Activated CD4-positive, alpha-beta memory T cell treated with anti-CD3 and anti-CD28 coated beads, Interleukin-2, amount 10 ng/mL, durations not matched to agents 7 days and 5 days (primary cell): ENCODE measurements at regions not wholly inside any gene's neighbourhood (a gene's known extent, or its start where the extent isn't known, plus 50 kb on each side); places are given as distances from the start of the nearest gene placed in this dataset.
"Not testable (repeated sequence)": the region's sequence is repeated elsewhere in the genome, so short reads cannot be mapped to it uniquely, and the experiment has no call there.

Experiments
- CTCF ChIA-PET: fragments of 350-600 bp; sonication (Branson Sonifier 250); formaldehyde crosslinking; loops from one replicate; lab custom pipeline; 2021; ENCODE audit warnings: antibody characterized with exemption, inconsistent platforms; lab: Charles Lee
- POLR2A ChIA-PET: fragments of 350-600 bp; sonication (Branson Sonifier 250); formaldehyde crosslinking; loops from one replicate; lab custom pipeline; 2021; ENCODE audit warnings: antibody characterized with exemption; lab: Charles Lee
- DNase-seq: peaks from one replicate; pipeline ENCODE4 v3.0.0-alpha.2; 2020
- H3K27ac Mint-ChIP-seq: one replicate; pipeline ENCODE4 v1.8.0; 2021; ENCODE audit warnings: mild to moderate bottlenecking, mixed read lengths
- H3K27me3 Mint-ChIP-seq: one replicate; pipeline ENCODE4 v1.8.0; 2021; ENCODE audit warnings: mixed read lengths
- H3K36me3 Mint-ChIP-seq: one replicate; pipeline ENCODE4 v1.8.0; 2021; ENCODE audit warnings: low read depth, mixed read lengths
- H3K4me1 Mint-ChIP-seq: one replicate; pipeline ENCODE4 v1.8.0; 2021; ENCODE audit warnings: mixed read lengths
- H3K4me3 Mint-ChIP-seq: one replicate; pipeline ENCODE4 v1.8.0; 2021; ENCODE audit warnings: mild to moderate bottlenecking, mixed read lengths
- H3K9me3 Mint-ChIP-seq: one replicate; pipeline ENCODE4 v1.8.0; 2021; ENCODE audit warnings: mixed read lengths

DNA sequence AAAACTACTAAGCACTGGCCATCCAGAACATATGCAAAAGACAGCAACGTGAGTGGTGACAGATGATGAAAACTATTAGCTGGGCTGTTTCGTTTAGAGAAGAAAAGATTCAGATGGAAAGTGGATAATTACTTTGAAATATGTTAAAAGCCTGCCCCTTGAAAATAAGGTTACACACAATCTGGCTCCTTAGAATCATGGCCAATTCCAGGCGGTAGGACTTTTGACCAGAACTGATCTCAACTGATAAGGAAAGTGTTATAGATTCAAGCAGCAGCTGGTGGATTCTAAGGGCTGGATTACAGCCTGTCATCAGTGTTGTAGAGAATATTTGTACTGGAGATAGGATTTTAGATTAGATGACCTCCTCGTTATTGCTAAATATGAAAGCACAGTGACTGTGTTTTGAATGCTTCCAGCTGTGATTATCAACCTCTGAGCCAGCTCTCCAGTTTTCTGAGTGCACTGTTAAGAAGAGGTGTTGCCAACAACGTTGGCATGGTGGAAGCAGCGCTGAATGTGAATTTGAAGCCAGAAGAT is 75.1 kb downstream of the KBTBD2 start:
- H3K36me3 Mint-ChIP-seq, H3K27ac Mint-ChIP-seq, POLR2A ChIA-PET, H3K9me3 Mint-ChIP-seq, DNase-seq, H3K27me3 Mint-ChIP-seq, H3K4me1 Mint-ChIP-seq, H3K4me3 Mint-ChIP-seq: not testable (repeated sequence)
- CTCF ChIA-PET, result interaction anchor here (1.0 kb wide), 1 partner anchor 30 kb away, joined by 3 read pairs; no protein-coding TSS in a partner anchor

DNA sequence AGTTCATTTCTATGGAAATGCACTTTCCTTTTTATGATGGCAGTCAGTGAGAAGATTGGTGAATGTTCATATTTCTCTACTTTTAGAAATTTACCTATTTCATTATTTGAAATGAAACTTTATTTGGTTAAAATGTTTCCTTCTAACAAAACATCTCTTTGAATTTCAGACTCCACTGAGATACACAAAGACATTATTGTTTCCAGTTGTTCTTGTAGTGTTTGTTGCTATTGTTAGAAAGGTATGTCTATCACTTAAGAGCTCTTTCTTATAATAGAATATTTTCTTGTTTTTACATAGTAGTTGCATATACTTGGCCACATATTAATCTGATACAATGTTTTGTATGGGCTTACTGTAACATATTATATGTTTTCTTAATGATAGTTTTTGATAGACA is 76.8 kb downstream of the KBTBD2 start:
- DNase-seq, H3K9me3 Mint-ChIP-seq, H3K4me1 Mint-ChIP-seq, CTCF ChIA-PET, H3K27ac Mint-ChIP-seq, POLR2A ChIA-PET, H3K36me3 Mint-ChIP-seq, H3K27me3 Mint-ChIP-seq, H3K4me3 Mint-ChIP-seq: not testable (repeated sequence)

- Mint-ChIP-seq H3K9me3 (no peaks in the 10 kb centered on the region), H3K27ac (no peak overlapping the region), H3K4me1 (no peaks in the 10 kb centered on the region), H3K36me3 (no peaks in the 10 kb centered on the region), H3K4me3 (no peak overlapping the region), H3K27me3 (peaks cover 3% of the 10 kb centered on the region)
- ChIA-PET POLR2A (no interaction called here), CTCF (no interaction called here)
- DNase-seq, result no peak
Measured at GRCh38 chr7:32809871-32810270, 81.7 kb downstream of the KBTBD2 start.

DNA sequence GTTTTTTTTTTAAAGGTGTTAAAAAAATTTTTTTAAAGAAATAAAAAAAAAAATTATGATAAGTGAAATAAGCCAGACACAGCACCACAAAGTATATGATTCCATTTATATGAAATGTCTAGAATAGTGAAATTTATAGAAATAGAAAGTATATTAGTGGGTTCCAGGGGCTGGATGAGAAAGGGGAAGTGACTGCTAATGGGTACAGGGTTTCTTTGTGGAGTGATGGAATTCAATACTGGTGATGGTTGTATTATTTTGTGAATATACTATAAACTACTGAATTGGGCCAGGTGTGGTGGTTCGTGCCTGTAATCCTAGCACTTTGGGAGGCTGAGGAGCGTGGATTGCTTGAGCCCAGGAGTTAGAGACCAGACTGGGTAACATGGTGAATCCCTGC is 82.2 kb downstream of the KBTBD2 start:
- no peaks in the 10 kb centered on the region for H3K4me1 Mint-ChIP-seq
- ChIA-PET CTCF (no interaction called here), POLR2A (no interaction called here)
- peaks cover 3% of the 10 kb centered on the region for H3K27me3 Mint-ChIP-seq
- no peak for DNase-seq
- H3K9me3 Mint-ChIP-seq, result no peaks in the 10 kb centered on the region
- no peak overlapping the region for H3K4me3 Mint-ChIP-seq
- no peak overlapping the region for H3K27ac Mint-ChIP-seq
- H3K36me3 Mint-ChIP-seq, result no peaks in the 10 kb centered on the region

DNA sequence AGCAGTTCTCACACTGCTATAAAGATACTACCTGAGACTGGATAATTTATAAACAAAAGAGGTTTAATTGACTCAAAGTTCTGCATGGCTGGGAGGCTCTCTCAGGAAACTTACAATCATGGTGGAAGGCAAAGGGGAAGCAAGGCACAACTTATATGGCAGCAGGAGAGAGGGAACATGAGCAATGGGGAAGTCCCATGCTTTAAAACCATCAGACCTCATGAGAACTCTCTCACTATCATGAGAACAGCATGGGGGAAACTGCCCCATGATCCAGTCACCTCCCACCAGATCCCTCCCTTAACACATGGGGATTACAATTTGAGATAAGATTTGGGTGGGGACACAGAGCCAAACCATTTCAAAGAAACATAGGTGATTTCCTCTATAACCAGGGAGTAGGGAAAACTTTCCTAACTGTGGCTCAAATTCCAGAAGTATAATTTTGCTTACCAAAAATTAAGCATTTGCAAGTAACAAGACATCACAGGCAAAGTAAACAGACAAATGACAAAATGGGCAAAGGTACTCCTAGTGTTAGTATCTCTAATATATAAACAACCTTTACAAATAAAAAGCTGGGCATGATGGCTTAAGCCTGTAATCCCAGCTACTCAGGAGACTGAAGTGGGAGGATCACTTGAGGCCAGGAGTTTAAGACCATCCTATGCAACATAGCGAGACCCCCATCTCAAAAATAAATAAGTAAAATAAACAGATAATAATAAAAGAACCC is 88.0 kb downstream of the KBTBD2 start:
- no peak overlapping the region for H3K4me3 Mint-ChIP-seq
- DNase-seq, result no peak
- CTCF ChIA-PET, result interaction anchor here (0.6 kb wide), 1 partner anchor 140 kb away, joined by 3 read pairs; no protein-coding TSS in a partner anchor
- H3K27me3 Mint-ChIP-seq, result no peaks in the 10 kb centered on the region
- POLR2A ChIA-PET, result no interaction called here
- no peak overlapping the region for H3K27ac Mint-ChIP-seq
- H3K36me3 Mint-ChIP-seq, result peaks cover 5% of the 10 kb centered on the region
- no peaks in the 10 kb centered on the region for H3K4me1 Mint-ChIP-seq
- peaks cover 11% of the 10 kb centered on the region for H3K9me3 Mint-ChIP-seq

DNA sequence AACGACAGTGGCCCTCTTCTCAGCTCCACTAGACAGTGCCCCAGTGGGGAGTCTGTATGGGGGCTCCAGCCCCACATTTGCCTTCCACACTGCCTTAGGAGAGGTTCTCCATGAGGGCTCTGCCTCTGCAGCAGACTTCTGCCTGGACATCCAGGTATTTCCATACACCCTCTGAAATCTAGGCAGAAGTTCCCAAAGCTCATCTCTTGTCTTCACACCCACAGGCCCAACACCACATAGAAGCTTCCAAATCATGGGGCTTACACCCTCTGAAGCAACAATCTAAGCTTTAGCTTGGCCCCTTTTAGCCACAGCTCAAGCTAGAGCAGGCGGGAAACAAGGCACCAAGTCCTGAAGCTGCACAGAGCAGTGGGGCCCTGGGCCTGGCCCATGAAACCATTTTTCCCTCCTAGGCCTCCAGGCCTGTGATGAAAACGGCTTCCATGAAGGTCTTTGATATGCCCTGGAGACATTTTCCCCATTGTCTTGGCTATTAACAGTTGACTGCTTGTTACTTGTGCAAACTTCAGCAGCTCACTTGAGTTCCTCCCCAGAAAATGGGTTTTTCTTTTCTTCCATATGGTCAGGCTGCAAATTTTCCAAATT is 89.2 kb downstream of the KBTBD2 start:
- DNase-seq, result no peak
- ChIA-PET CTCF (interaction anchor here (3.3 kb wide), 1 partner anchor 306 kb away, joined by 29 read pairs; the partner anchor contains the start of gene RP9), POLR2A (interaction anchor here (0.5 kb wide), 1 partner anchor 87 kb away, joined by 3 read pairs; no protein-coding TSS in a partner anchor)
- Mint-ChIP-seq H3K27me3 (peaks cover 4% of the 10 kb centered on the region), H3K4me3 (no peak overlapping the region), H3K36me3 (peaks cover 5% of the 10 kb centered on the region), H3K27ac (no peak overlapping the region), H3K9me3 (peaks cover 11% of the 10 kb centered on the region), H3K4me1 (no peaks in the 10 kb centered on the region)

DNA sequence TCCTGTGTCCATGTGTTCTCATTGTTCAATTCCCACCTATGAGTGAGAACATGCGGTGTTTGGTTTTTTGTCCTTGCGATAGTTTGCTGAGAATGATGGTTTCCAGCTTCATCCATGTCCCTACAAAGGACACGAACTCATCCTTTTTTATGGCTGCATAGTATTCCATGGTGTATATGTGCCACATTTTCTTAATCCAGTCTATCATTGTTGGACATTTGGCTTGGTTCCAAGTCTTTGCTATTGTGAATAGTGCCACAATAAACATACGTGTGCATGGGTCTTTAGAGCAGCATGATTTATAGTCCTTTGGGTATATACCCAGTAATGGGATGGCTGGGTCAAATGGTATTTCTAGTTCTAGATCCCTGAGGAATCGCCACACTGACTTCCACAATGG is 98.5 kb downstream of the KBTBD2 start:
- CTCF ChIA-PET, POLR2A ChIA-PET, DNase-seq: not testable (repeated sequence)

GRCh38 chr7:32790766-32791430 is 100.7 kb downstream of the KBTBD2 start:
- H3K27me3 Mint-ChIP-seq, H3K36me3 Mint-ChIP-seq, CTCF ChIA-PET, POLR2A ChIA-PET, DNase-seq, H3K4me3 Mint-ChIP-seq, H3K4me1 Mint-ChIP-seq, H3K27ac Mint-ChIP-seq, H3K9me3 Mint-ChIP-seq: not testable (repeated sequence)

More for the DNA sequence above, 98.5 kb downstream of the KBTBD2 start:
- not testable (repeated sequence) for H3K27ac Mint-ChIP-seq, H3K36me3 Mint-ChIP-seq, H3K4me3 Mint-ChIP-seq, H3K27me3 Mint-ChIP-seq, H3K9me3 Mint-ChIP-seq, H3K4me1 Mint-ChIP-seq

DNA sequence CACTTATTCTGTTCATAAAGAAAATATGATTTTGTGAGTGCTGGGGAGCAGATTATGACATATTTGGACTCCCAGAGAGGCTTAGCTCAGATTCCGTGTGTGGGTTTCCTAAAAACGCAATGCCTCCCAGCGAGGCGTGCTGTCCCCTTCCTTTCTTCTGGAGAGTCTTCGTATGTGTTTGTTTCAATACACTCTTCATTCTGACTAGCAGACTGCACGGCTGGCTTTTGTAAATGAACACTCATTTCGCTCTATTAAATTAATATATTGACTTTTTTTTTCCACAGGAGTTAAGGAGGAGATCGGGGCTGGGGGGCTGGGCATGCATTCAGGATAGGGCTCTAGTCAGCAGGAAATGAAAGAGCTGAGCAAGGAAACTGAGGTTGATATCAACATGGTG is 102.3 kb downstream of the KBTBD2 start:
- POLR2A ChIA-PET, result not testable (repeated sequence)

DNA sequence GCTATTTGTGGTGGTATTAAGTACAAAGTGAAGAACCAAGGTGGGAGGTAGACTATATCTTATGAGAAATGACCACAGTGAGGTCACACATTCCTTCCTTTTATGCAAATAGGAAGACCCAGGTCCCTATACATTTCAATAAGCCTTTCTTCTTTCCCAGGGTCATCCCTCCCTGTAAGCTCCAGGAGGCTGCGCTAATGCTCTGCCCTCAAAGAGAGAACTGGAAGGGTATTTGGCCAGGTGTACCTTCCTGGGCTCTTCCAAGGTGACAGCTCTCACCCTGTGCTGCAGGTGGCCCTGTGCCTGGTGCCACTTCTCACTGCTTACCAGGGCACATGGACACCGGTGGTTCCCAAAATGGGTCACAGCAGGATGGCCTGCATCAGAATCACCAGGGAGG is 103.4 kb downstream of the KBTBD2 start:
- H3K4me3 Mint-ChIP-seq, H3K4me1 Mint-ChIP-seq, H3K27ac Mint-ChIP-seq, H3K9me3 Mint-ChIP-seq, DNase-seq, POLR2A ChIA-PET, H3K27me3 Mint-ChIP-seq, CTCF ChIA-PET, H3K36me3 Mint-ChIP-seq: not testable (repeated sequence)

More for the DNA sequence above, 102.3 kb downstream of the KBTBD2 start:
- CTCF ChIA-PET, H3K27ac Mint-ChIP-seq, H3K4me3 Mint-ChIP-seq, H3K9me3 Mint-ChIP-seq, H3K27me3 Mint-ChIP-seq, H3K4me1 Mint-ChIP-seq, H3K36me3 Mint-ChIP-seq, DNase-seq: not testable (repeated sequence)

- H3K4me3 Mint-ChIP-seq, DNase-seq, H3K27me3 Mint-ChIP-seq, H3K27ac Mint-ChIP-seq, H3K9me3 Mint-ChIP-seq, CTCF ChIA-PET, H3K4me1 Mint-ChIP-seq, H3K36me3 Mint-ChIP-seq, POLR2A ChIA-PET: not testable (repeated sequence)
Measured at GRCh38 chr7:32785365-32785944, 106.1 kb downstream of the KBTBD2 start.

- H3K4me1 Mint-ChIP-seq, POLR2A ChIA-PET, H3K9me3 Mint-ChIP-seq, H3K27ac Mint-ChIP-seq, H3K27me3 Mint-ChIP-seq, H3K4me3 Mint-ChIP-seq, H3K36me3 Mint-ChIP-seq, CTCF ChIA-PET, DNase-seq: not testable (repeated sequence)
Measured at GRCh38 chr7:32779895-32780294, 111.7 kb downstream of the KBTBD2 start.

DNA sequence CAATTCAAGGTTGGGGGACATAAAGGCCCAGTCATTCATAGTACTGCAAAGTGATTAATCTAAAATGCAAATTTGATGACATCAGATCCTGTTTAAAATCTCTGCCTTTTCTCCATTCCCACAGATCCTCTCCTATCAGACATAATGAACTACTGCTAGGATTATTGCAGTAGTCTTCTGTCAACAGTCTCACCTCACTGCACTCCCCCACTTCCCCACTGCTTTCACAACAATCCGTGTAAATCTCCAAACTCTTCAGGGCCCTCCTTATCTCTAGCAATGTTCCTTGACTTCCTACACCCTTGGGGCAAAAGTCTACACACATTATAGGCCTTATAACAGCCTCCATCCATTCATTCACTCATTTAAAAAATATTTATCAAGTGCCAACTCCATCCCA is 112.4 kb downstream of the KBTBD2 start:
- no peak for DNase-seq
- ChIA-PET POLR2A (no interaction called here), CTCF (no interaction called here)
- H3K9me3 Mint-ChIP-seq, result no peaks in the 10 kb centered on the region
- no peak overlapping the region for H3K4me3 Mint-ChIP-seq
- H3K4me1 Mint-ChIP-seq, result no peaks in the 10 kb centered on the region
- H3K36me3 Mint-ChIP-seq, result no peaks in the 10 kb centered on the region
- peaks cover 4% of the 10 kb centered on the region for H3K27me3 Mint-ChIP-seq
- H3K27ac Mint-ChIP-seq, result no peak overlapping the region
